DMS53 (cell line): ENCODE measurements at regions not wholly inside any gene's neighbourhood (a gene's known extent, or its start where the extent isn't known, plus 50 kb on each side); places are given as distances from the start of the nearest gene placed in this dataset.
"Not testable (repeated sequence)": the region's sequence is repeated elsewhere in the genome, so short reads cannot be mapped to it uniquely, and the experiment has no call there.

Experiments
- DNase-seq: peaks from one replicate; lab custom pipeline; 2025; lab: John Stamatoyannopoulos, UW

DNA sequence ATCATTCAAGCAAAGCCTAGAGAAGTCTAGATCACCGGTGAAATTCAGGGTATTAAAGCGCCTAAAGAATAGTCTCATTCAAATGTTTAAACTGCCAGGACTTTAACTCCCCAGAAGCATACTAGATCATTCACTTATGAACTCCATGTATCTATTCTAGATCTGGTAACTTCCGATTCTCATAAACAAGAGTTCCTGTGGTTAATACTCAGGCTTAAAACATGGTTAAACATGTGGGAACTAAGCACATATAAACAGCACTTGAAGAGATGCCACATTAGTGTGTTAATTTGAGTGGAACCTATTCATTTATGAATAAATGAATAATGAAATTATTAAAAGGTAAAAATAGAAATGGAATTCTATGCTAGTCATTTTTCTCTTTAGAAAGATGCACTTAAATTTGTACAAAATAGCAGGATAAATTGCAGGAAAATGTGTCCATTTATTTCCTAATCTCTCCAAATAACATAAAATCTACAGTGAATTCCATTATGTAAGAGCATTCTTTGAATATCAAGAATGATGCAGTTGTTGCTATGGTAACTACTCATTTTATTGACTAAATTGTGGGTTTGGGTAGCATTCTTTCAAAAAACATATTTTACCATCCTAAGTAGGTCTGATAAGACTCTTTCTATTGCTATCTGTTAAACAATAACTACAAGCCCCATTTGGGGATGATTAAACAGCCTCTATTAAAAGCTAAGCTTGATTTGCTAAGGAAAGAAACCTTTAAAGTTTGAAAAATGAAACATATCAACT is 147.6 kb upstream of the TMEM168 start:
- no peak for DNase-seq

DNA sequence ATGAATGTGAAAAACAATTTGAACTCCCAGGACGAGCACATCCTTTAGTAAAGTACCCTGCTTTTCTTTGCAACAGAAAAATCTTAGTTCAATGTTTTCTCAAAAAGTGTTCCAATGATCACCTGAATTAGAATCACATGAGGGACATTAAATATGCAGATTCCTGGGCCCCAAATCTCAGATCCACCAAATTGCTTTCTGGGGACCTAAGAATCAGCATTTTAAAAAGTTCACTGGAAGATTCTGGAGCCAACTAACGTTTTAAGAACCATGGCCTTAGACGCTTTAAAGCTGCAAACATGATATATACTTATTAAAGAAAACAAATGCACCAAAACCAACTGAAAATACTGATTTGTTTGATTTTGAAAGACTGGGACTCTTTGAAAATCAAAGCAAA is 143.4 kb upstream of the TMEM168 start:
- no peak for DNase-seq

DNA sequence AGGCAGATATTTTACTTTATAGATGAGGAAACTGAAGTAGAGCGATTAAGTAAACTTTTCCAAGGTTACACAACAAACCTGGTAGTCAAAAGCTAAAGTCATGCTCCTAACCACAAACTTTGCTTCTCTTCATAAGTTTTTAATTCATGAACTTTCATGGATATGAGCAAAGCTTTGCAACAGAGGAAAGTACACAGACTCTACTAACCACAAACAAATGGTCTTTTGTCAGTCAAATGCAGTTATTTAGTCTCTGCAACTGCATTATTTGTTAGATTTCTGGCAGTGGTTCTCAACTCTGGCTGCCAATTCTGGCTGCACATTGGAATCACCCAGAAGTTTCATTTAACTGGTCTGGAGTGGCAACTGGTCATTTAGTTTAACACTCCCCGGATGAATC is 140.6 kb upstream of the TMEM168 start:
- no peak for DNase-seq

DNA sequence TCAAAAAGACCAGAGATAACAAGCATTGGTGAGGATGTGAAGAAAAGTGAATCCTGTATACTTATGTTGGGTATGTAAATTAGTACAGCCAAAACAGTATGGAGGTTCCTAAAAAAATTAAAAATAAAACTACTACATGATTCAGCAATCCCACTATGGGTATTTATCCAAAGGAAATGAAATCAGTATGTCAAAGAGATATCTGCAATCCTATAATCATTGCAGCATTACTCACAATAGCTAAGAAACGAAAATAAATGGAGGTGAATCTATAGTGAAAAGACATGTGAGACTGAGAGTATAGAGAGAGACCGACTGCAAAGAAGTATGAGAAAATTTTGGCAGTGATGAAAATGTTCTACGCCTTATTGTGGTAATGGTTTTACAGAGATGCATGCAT is 139.2 kb upstream of the TMEM168 start:
- DNase-seq = no peak

DNA sequence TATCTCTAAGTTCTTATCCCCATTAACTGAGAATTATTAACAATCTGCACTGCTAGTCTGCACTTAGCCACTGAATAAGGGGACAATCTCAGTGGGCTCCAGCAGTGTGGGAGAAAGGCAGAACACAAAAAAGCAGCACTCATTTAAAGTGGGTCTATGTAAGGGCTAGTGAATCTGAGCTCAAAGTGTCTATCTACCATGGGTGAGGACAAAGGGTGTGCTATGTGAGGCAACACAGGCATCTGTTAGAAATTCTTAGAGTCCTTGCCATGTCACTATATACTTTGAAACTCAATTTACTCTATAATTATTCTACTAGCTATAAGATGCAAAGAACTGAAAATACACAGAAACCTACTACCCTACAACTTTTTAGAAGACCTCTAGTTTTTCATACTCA is 135.8 kb upstream of the TMEM168 start:
- DNase-seq = no peak

DNA sequence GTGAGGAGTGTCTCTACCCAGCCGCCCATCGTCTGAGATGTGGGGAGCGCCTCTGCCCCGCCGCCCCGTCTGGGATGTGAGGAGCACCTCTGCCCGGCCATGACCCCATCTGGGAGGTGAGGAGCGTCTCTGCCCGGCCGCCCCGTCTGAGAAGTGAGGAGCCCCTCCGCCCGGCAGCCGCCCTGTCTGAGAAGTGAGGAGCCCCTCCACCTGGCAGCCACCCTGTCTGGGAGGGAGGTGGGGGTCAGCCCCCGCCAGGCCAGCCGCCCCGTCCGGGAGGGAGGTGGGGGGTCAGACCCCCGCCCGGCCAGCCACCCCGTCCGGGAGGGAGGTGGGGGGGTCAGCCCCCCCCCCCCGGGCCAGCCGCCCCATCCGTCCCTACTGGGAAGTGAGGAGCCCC is 132.4 kb upstream of the TMEM168 start:
- not testable (repeated sequence) for DNase-seq

DNA sequence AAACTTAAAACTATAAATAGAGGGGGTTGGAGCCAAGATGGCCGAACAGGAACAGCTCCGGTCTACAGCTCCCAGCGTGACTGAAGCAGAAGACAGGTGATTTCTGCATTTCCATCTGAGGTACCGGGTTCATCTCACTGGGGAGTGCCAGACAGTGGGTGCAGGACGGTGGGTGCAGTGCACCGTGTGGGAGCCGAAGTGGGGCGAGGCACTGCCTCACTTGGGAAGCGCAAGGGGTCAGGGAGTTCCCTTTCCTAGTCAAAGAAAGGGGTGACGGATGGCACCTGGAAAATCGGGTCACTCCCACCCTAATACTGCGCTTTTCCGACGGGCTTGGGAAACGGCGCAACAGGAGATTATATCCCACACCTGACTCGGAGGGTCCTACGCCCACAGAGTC is 126.2 kb upstream of the TMEM168 start:
- DNase-seq = not testable (repeated sequence)

DNA sequence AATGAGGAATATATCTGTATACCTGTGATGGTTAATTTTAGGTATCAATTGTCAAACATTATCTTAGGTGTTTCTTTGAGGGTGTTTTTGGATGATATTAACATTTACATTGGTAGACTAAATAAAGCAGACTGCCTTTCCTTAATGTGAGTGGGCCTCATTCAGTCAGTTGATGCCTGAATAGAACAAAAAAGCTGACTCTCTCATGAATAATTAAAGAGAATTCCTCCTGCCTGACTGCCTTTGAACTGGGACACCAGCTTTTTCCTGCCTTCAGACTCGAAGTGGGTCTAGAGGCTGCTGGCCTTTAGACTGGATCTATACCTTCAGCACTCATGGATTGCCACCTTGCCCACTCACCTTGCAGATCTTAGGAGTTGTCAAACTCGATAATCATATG is 117.9 kb upstream of the TMEM168 start:
- no peak for DNase-seq

DNA sequence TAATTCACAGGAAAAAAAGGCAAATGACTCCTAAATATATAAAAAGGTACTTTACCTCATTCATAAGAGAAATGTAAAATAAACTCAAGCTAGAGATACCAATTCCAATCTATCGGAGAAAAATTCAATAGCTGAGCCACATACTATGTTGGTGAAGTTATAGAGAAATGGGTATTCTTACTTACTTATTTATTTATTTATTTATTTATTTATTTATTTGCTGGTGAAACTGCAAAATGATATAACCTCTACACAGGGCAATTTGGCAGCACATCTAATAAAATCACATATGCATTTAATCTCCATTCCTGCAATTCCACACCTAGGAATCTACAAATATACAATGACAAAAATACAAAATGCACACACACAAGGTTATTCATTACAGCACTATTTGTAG is 117.5 kb upstream of the TMEM168 start:
- no peak for DNase-seq

DNA sequence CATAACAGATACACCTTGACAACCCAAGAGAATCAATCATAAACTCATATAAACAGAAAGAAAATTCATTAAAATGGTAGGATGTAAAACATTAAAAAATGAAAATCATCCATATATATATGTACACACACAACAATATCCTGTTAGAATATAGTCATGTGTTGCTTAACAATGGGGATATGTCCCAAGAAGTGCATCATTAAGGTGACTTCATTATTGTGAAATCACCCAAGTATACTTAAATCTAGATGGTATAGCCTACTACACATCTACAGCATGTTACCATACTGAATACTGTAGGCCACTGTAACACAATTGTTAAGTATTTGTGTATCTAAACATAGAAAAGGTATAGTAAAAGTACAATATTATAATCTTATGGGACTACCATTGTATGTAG is 115.8 kb upstream of the TMEM168 start:
- DNase-seq = no peak

DNA sequence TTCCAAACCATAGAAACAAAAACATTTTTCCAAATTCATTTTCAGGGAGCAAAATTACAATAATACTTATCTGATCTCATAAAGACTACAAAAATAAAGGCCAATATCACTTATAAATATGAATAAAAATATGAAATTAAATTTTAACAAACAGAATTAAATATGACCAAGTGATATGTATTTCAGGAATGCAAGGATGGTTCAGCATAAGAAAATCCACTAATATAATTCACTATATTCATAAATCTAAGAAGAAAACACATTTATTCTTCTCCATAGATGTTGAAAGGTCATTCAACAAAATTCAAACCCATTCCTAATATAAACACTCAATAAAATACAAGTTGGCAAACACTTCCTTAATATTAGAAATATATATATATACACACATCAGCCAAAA is 115.2 kb upstream of the TMEM168 start:
- DNase-seq = no peak

DNA sequence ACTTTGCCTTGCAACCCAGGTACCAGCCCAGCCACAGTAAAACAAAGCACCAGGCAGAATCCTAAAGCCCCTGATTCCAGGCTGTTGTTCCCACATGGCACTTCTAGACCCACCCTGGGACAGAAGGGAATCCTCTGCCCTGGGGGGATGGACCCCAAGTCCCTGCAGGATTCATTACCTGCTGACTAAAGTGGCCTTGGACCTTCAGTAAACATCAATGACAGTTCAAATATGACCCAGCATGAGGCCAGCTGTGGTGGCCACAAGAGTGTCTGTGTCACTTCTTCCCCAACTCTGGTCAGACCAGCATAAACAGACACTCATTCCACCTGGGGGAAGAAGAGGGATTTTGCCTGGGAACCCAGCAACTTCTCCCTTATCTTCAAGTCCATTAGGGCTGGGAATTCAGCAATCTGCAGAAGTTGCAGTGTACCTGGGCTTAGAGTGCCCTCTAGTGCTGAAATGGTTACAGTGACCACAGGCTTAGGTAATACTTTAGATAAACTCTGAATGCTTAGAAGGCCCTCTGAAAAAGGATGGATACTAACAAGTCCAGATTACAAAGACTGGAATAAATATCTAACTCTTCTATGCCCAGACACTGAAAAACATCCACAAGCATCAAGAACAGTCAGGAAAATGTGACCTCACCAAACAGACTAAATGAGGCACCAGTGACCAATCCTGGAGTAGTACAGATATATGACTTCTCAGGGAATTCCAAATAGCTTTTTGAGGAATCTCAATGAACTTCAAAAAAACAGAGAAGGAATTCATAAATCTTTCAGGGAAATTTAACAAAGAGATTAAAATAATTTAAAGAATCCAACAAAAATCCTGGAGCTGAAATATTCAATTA is 108.5 kb upstream of the TMEM168 start:
- peak; percentile 87 for DNase-seq

DNA sequence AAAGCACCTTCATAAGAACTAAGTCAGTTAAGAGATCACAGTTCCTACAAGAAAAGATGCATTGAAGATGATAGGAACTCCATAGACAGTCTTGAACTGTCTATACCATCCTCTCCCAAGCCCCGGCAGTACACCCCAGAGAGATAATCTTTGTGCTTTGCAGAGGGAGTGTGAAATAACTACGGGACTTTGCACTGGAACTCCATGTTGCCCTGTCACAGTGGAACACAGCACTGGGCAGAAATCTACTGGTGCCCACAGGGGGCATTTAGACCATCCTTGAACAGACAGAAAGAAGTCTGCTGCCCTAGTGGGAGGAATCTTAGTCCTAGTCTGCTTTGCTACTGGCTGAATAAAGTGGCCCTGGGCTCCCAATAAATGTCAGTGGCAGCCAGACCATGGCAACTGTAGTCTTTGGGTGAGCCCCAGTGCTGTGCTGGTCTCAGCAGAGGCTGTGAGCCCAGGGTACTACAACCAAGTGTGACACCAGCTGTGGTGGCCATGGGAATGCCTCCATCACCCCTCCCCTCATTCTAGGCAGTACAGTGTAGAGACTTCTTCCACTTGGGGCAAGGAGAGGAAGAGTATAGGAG is 107.7 kb upstream of the TMEM168 start:
- DNase-seq = no peak

DNA sequence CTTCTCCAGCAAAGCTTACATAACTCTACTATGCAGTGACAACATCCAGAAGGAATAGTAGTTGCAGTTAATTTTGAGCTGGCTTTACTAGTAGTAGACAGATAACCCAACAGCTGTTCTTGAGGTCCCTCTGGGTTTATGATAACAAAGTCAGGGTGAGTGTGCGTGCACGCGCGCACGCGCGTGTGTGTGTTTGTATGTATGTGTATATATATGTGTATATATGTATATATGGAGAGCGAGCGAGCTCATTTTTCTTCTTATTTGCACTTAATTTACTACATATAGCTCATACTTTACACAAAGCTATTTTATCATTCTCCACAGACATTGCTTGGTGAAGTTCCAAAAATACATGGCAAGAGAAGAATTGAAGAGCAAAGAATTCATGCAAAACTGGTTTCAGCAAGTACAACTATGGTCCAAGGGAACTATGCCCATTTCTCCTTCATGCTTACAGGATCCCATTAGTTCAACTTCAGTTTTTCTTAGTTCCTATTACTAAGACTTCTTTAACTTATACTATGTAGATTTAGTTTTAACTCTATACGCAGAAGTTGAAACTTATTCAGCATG is 105.9 kb upstream of the TMEM168 start:
- DNase-seq = no peak

DNA sequence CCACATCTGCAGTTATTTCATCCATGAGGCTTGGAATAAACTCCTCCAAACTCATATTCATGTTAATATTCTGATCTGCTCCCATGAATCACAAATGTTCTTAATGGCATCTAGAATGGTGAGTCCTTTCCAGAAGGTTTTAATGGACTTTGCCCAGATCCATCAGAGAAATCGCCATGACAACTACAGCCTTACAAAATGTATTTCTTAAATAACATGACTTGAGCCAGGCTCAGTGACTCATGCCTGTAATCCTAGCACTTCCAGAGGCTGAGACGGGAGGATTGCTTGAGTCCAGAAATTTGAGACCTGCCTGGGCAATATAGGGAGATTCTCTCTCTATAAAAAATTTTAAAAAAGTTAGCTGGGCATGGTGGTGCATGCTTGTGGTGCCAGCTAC is 102.1 kb upstream of the TMEM168 start:
- DNase-seq = peak; percentile 48

DNA sequence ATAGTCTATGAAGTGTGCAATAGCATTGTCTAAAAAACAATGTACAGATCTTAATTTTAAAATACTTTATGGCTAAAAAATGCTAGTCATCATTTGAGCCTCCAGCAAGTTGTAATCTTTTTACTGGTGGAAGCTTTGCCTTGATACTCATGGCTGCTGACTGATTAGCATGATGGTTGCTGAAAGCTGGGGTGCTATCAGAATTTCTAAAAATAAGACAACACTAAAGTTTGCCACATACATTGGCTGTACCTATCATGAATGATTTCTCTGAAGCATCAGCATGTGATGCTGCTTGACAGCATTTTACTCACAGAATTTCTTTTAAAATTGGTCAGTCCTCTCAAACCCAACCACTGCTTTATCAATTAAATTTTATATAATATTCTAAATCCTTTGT is 101.5 kb upstream of the TMEM168 start:
- DNase-seq = no peak

DNA sequence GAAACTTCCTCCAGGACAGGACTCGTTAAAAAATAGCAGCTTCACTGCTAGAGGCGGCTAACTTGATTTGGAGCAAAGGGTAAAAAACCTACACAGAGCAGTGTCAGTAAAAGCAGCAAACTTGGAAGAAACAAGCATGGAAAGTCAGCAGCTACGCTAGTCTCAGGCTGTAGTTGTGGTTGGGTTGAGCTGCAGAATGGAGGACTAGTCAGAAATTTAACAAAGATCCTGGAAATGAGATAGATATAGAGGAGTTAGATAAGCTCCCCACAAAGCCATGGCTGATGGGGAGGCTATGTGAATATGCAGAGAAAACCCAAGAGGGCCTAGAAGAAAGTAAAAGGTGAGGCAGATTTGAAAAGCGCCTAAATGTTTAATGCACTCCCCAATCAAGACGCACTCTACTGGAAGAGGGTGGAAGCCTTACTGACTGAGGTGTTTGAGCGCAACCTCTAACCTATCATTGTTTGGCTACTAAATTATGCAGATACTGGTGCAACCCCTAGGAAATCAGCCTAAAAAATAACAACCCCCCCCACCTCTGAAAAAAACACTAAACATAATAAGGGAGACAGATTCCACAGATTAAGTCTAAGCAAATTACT is 99.7 kb upstream of the TMEM168 start:
- DNase-seq = no peak

DNA sequence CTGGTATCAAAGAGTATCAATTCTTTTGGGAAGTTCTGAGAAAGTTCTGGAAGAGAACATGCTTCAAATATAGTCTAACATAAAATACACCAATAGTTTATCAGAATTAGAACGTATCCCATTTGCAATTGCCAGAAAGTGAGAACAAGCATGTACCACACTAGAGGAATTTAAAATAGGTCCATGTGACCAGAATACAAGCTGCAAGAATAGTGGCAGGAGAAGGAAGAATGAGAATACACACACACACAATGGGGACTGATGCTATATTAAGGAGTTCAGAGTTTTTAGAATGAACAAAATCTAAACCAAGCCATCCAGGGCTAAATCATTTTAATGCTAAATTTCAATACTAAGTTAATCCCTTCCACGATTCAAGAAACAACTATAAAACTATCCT is 99.1 kb upstream of the TMEM168 start:
- no peak for DNase-seq

DNA sequence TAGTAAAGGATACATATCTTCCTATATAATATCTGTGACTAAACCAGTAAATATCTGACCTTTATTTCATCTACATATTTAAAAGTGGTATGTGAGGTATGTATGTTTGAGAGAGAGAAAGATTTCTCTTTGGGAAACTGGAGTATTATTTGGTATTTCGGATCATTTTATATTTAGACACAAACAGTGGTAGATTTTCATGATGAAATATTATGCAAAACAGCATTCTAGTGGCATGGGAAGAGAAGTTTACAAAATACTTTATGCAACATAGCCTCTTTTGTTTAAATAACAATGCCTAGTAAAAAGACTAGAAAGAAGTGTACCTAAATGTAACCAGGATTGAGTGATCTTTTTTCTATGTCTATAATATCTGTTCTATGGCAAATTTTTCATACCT is 98.6 kb upstream of the TMEM168 start:
- no peak for DNase-seq

DNA sequence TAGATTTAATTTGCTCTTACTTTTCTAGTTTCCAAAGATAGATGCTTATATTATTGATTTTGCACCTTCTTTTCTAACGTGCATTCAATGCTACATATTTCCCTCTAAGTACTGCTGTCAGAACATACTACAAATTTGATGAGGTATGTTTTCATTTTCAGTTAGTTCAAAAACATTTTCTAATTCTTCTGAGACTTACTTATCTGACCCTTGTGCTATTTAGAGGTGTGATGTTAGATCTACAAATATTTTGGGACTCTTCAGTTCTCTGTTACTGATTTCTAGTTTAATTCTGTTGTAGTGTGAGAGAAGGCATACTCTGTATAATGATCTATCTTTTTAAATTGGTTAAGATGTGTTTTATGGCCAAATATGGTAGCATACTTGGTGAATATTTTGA is 97.8 kb upstream of the TMEM168 start:
- DNase-seq = no peak

DNA sequence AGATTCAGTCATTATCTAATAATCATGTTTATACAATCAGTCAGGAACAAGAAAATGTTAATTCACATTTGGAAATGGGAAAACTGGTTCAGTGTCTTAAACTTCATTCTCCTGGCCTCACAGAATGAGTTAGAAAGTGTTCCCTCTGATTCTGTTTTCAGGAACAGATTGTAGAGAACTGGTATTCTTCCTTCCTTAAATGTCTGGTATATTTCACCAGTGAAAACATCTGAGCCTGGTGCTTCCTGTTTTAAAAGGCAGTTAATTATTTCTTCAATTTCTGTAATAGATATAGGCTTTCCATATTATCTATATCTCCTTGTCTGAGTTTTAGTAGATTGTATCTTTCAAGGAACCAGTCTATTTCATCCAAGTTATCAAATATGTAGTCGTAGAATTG is 97.1 kb upstream of the TMEM168 start:
- no peak for DNase-seq

DNA sequence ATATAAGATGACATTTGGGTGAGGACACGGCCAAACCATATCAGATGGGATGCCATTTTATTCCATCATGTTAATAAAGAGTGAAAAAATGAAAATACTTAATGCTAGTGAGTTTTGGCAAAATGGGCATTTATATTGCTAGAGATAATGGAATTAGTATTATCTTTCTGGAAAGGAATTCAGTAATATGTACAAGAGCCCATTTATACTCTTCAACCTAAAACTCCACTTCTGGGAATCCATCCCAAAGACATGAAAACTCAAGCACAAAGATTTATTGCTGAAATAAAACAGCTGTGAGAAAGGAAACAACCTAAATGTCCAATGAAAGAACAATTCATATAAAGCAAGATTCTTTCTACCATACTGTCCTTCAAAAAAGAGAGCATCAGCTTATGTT is 96.0 kb upstream of the TMEM168 start:
- DNase-seq = no peak
